Central memory CD8-positive, alpha-beta T cell (primary cell): ENCODE measurements at regions not wholly inside any gene's neighbourhood (a gene's known extent, or its start where the extent isn't known, plus 50 kb on each side); places are given as distances from the start of the nearest gene placed in this dataset.
"Not testable (repeated sequence)": the region's sequence is repeated elsewhere in the genome, so short reads cannot be mapped to it uniquely, and the experiment has no call there.

ENCODE experiments used
- ATAC-seq: fragments of 150-1000 bp; cut with Tn5 transposase; replicated peaks from 2 replicates; pipeline ENCODE4 v1.10.0; 2022; ENCODE audit warnings: mild to moderate bottlenecking, moderate FRiP score, moderate number of reproducible peaks; ENCODE audit not compliant: poor library complexity, severe bottlenecking; ENCODE audit errors: extremely low read depth
- DNase-seq, 2 donors: peaks; one replicate each; pipeline ENCODE4 v3.0.0; 2021; ENCODE audit warnings: low spot score in 2 of 2
- H3K27ac Mint-ChIP-seq: one replicate; pipeline ENCODE4 v1.8.0; 2022; ENCODE audit warnings: low read depth, mild to moderate bottlenecking, moderate library complexity, mixed read lengths
- H3K27me3 Mint-ChIP-seq: one replicate; pipeline ENCODE4 v1.8.0; 2022; ENCODE audit warnings: mixed read lengths
- H3K36me3 Mint-ChIP-seq: one replicate; pipeline ENCODE4 v1.8.0; 2022; ENCODE audit warnings: mild to moderate bottlenecking, moderate library complexity, mixed read lengths; ENCODE audit not compliant: insufficient read depth
- H3K4me1 Mint-ChIP-seq: one replicate; pipeline ENCODE4 v1.8.0; 2022; ENCODE audit warnings: mixed read lengths
- H3K4me3 Mint-ChIP-seq: one replicate; pipeline ENCODE4 v1.8.0; 2022; ENCODE audit warnings: mild to moderate bottlenecking, moderate library complexity, mixed read lengths
- H3K9me3 Mint-ChIP-seq: one replicate; pipeline ENCODE4 v1.8.0; 2022; ENCODE audit warnings: mixed read lengths

DNA sequence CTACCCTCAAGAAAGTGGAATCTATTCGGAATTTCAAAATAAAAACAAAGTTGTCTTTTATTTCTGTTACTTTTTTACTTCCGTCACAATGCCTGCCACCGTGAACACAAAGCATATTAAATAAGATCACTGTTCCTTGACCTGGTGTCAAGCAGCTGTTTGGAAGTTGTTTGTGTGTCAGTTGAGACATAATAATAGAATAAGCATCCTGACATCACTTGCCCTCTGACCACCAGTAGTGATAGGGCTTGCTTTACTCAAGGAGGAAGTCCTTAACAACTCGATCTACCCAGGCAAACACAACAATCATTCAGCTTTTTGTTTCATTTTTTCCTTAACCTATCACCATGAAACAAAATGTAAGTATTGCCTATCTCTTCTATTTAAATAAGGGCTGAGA is 454.4 kb upstream of the RASGRP1 start:
- no peak overlapping the region for H3K4me3 Mint-ChIP-seq
- no peaks in the 10 kb centered on the region for H3K36me3 Mint-ChIP-seq
- no peaks in the 10 kb centered on the region for H3K4me1 Mint-ChIP-seq
- peaks cover 31% of the 10 kb centered on the region for H3K27me3 Mint-ChIP-seq
- H3K9me3 Mint-ChIP-seq: no peaks in the 10 kb centered on the region
- no peak overlapping the region for H3K27ac Mint-ChIP-seq
- ATAC-seq: no peak
- no peak for DNase-seq

DNA sequence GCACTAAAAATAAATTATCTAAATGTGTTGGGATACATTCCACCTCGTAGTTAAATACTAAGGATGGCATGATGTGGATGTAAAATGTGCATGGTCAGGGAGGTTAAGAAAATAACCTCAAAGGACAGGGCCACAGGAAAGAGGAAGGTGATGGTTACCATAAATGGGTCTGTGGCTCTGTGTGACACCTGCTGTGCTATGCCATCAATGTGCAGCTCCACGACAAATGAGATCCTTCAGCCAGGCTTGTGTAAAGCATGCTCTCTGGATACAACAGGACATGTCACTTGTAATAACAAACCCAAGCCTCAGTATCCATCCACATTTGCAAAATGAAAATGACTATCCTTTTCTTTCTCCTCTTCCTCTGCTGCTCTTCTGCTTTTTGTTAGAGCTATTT is 456.7 kb upstream of the RASGRP1 start:
- DNase-seq: no peak
- Mint-ChIP-seq H3K36me3 (no peaks in the 10 kb centered on the region), H3K27ac (no peak overlapping the region), H3K4me3 (no peak overlapping the region), H3K4me1 (no peaks in the 10 kb centered on the region), H3K9me3 (no peaks in the 10 kb centered on the region), H3K27me3 (peaks cover 50% of the 10 kb centered on the region)
- no peak for ATAC-seq

DNA sequence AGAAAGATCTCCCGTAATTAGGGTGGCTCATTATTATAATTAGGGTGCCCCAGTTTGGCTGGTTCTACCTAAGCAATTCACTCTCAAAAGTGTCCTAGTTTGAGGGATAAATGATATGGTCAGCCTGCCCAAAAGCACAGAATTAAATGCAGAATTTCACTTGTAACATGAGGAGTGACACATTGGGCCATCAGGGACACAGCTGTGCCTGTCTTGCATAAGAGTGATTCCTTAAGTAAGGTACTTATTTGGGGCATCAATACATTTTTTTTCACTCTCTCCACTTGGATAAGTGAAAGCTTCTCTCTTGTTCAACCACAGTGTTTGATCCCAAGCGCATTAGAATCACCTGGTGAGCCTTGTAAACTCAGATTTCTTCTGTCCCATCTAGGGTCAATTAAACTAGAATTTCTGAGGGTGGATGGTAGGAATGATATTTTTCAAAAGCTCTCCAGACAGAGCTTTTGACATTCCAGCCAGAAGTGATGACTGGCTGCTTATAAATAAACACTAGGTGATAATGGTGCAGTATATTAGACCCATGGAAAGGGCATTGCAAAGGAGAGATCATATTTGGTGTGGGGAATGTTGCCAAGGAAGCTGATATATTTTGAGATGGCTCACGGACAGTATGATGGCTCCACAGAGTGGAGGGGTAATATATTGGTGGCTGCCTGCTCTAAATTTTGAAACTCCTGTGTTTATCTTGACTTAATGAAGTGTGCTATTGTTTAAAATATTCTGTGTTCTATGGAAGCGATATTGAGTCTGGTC is 458.1 kb upstream of the RASGRP1 start:
- no peaks in the 10 kb centered on the region for H3K4me1 Mint-ChIP-seq
- no peak overlapping the region for H3K4me3 Mint-ChIP-seq
- H3K27me3 Mint-ChIP-seq: peaks cover 50% of the 10 kb centered on the region
- no peak for DNase-seq
- H3K36me3 Mint-ChIP-seq: no peaks in the 10 kb centered on the region
- H3K27ac Mint-ChIP-seq: no peak overlapping the region
- H3K9me3 Mint-ChIP-seq: no peaks in the 10 kb centered on the region
- ATAC-seq: no peak

GRCh38 chr15:39025321-39025720 is 460.7 kb upstream of the RASGRP1 start:
- peaks cover 50% of the 10 kb centered on the region for H3K27me3 Mint-ChIP-seq
- no peaks in the 10 kb centered on the region for H3K4me1 Mint-ChIP-seq
- no peak overlapping the region for H3K27ac Mint-ChIP-seq
- DNase-seq (no peak), ATAC-seq (no peak)
- H3K36me3 Mint-ChIP-seq: no peaks in the 10 kb centered on the region
- no peaks in the 10 kb centered on the region for H3K9me3 Mint-ChIP-seq
- no peak overlapping the region for H3K4me3 Mint-ChIP-seq

GRCh38 chr15:39025881-39026280 is 461.3 kb upstream of the RASGRP1 start:
- no peak overlapping the region for H3K4me3 Mint-ChIP-seq
- no peaks in the 10 kb centered on the region for H3K36me3 Mint-ChIP-seq
- H3K9me3 Mint-ChIP-seq: no peaks in the 10 kb centered on the region
- DNase-seq: no peak
- H3K27me3 Mint-ChIP-seq: peaks cover 56% of the 10 kb centered on the region
- no peak for ATAC-seq
- no peaks in the 10 kb centered on the region for H3K4me1 Mint-ChIP-seq
- no peak overlapping the region for H3K27ac Mint-ChIP-seq

DNA sequence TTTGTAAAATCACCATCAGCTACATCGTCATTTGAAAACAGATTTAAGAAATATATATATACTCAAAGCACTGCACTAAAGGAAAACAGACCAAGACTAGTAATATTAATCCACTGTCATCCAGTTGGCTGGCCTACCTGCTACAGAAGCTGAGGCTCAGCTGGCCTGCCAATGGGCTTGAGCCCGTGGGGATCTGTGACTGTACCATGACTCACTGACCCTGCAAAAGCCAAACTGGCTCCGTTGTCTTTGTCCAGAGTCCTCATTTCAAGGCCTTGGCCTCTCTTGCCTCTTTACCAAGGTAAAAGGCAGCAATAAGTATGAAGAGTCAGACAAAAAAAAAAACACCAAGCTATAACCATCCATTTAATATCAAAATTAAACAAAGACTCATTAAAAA is 463.5 kb upstream of the RASGRP1 start:
- H3K27ac Mint-ChIP-seq: no peak overlapping the region
- no peaks in the 10 kb centered on the region for H3K4me1 Mint-ChIP-seq
- H3K4me3 Mint-ChIP-seq: no peak overlapping the region
- no peak for DNase-seq
- peaks cover 52% of the 10 kb centered on the region for H3K27me3 Mint-ChIP-seq
- no peaks in the 10 kb centered on the region for H3K36me3 Mint-ChIP-seq
- no peaks in the 10 kb centered on the region for H3K9me3 Mint-ChIP-seq
- no peak for ATAC-seq

DNA sequence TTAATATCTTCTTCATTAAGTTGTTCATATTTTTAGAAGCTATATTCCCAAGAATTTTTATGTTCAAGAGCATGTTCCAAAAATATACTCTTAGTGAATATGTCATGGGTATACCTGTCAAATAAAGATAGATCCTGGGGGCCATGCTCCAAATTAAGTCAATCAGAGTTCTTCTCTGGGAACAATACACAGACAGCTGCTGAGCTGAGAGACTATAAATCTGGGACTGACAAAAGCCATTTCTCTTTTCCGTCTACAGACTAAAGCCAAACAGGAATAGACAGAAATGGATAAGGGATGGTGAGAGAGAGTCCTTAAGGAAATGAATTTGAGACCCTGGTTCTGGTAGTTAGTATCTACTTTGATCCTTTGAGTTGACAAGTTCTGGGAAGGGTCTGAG is 465.1 kb upstream of the RASGRP1 start:
- ATAC-seq (no peak), DNase-seq (no peak)
- Mint-ChIP-seq H3K27ac (no peak overlapping the region), H3K4me1 (no peaks in the 10 kb centered on the region), H3K27me3 (peaks cover 47% of the 10 kb centered on the region), H3K9me3 (no peaks in the 10 kb centered on the region), H3K4me3 (no peak overlapping the region), H3K36me3 (no peaks in the 10 kb centered on the region)

DNA sequence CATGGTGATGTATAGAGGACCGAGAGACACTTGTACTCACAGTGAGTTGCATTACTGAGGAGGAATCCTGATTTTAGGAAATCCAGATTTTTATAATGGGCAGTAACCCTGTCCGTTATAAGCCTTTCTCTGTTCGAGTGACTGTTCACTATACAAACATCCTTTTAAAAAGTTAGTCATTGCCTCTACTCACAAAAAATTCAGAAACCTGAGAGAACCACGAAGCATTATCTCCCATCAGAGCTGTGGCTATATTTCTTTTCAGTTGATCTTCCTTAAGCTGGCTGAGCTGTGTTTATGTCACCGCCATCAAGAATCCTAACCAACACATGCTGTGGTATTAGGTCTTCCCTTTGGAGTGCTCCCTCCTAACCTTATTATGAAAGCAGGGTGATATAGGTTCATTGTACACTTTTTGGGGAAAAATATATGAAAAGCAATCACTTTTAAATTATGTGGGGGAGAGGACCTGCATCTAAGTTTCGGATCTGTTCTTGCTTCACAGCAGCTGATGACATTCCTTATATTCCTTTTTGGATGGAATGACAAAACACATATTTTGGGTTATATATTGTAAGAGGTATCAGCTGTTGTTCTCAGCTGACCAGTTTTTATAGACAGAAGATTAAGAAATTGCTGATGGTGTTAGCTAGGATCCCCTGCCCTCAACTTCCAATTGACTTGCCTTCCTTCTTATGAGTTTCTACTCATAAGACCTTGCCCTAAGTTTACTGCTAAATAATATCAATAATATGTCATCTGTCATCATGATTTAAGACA is 465.9 kb upstream of the RASGRP1 start:
- ATAC-seq (no peak), DNase-seq (no peak)
- Mint-ChIP-seq H3K4me1 (no peaks in the 10 kb centered on the region), H3K4me3 (no peak overlapping the region), H3K27ac (no peak overlapping the region), H3K27me3 (peaks cover 39% of the 10 kb centered on the region), H3K36me3 (no peaks in the 10 kb centered on the region), H3K9me3 (no peaks in the 10 kb centered on the region)

DNA sequence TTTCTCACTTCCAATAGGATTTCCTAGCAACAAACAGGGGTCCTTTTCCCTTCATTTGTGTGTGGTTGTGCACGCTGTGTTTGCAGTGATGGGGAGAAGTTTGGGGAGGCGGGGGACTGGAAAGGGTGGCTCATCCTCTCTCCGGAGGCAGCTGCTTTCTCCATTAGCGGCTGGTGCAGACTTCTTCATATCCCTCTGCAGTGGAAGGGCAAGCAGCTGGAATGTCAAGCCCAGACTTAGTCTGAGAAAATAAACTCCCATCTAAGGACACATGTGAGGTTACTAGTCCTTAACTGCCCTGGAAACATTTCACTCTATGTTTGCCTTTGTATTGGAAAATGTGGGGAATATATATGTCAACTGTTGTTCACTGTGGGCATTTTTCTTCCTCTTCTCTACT is 467.0 kb upstream of the RASGRP1 start:
- ATAC-seq (no peak), DNase-seq (no peak)
- Mint-ChIP-seq H3K4me1 (no peaks in the 10 kb centered on the region), H3K9me3 (no peaks in the 10 kb centered on the region), H3K4me3 (no peak overlapping the region), H3K27ac (no peak overlapping the region), H3K27me3 (peaks cover 36% of the 10 kb centered on the region), H3K36me3 (no peaks in the 10 kb centered on the region)

- H3K27me3 Mint-ChIP-seq: peaks cover 27% of the 10 kb centered on the region
- no peaks in the 10 kb centered on the region for H3K36me3 Mint-ChIP-seq
- H3K27ac Mint-ChIP-seq: no peak overlapping the region
- no peak overlapping the region for H3K4me3 Mint-ChIP-seq
- ATAC-seq: no peak
- no peak for DNase-seq
- no peaks in the 10 kb centered on the region for H3K9me3 Mint-ChIP-seq
- H3K4me1 Mint-ChIP-seq: no peaks in the 10 kb centered on the region
These were observed 470.2 kb upstream of the RASGRP1 start for GRCh38 chr15:39034816-39035215.

- not testable (repeated sequence) for H3K36me3 Mint-ChIP-seq, ATAC-seq, H3K9me3 Mint-ChIP-seq, H3K4me1 Mint-ChIP-seq, DNase-seq, H3K4me3 Mint-ChIP-seq, H3K27ac Mint-ChIP-seq
- peaks cover 46% of the 10 kb centered on the region for H3K27me3 Mint-ChIP-seq
These were observed 473.0 kb upstream of the RASGRP1 start for GRCh38 chr15:39037611-39038010.

DNA sequence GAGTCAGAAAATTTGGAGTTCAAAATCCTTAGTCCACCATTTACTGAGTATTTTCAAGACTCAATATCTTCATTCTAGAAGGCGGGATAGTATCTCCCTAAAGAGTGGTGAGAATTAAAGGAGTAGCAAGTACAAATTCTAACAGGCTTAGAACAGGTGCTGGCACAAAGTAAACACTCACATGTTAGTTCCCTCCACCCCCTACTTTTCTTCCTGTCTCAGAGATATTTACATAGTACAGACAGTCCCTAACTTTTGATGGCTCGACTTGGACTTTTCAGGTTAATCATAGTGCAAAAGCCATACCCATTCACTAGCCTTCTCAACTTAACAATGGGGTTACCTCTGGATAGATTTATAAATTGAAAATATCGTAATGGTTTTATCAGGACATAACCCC is 476.2 kb upstream of the RASGRP1 start:
- DNase-seq: no peak
- Mint-ChIP-seq H3K27me3 (peaks cover 59% of the 10 kb centered on the region), H3K9me3 (no peaks in the 10 kb centered on the region), H3K36me3 (no peaks in the 10 kb centered on the region), H3K27ac (no peak overlapping the region), H3K4me1 (no peaks in the 10 kb centered on the region), H3K4me3 (no peak overlapping the region)
- ATAC-seq: no peak

GRCh38 chr15:39041979-39042495 is 477.4 kb upstream of the RASGRP1 start:
- no peaks in the 10 kb centered on the region for H3K4me1 Mint-ChIP-seq

More at GRCh38 chr15:39041979-39042495, 477.4 kb upstream of the RASGRP1 start:
- peaks cover 64% of the 10 kb centered on the region for H3K27me3 Mint-ChIP-seq
- H3K4me3 Mint-ChIP-seq: no peak overlapping the region
- H3K9me3 Mint-ChIP-seq: no peaks in the 10 kb centered on the region
- DNase-seq (no peak), ATAC-seq (no peak)
- H3K27ac Mint-ChIP-seq: no peak overlapping the region
- no peaks in the 10 kb centered on the region for H3K36me3 Mint-ChIP-seq
